ENCODE measurements at regions not wholly inside any gene's neighbourhood (a gene's known extent, or its start where the extent isn't known, plus 50 kb on each side); places are given as distances from the start of the nearest gene placed in this dataset.

GRCh38 chr6:105990151-105990550 is 96.0 kb upstream of the PRDM1 start:
- Histone ChIP-seq H3K9me3 (replicated peaks; ENCODE audit: control insufficient read depth, insufficient read depth, low read length) (no peaks in the 10 kb centered on the region), H3K9me1 (replicated peaks; ENCODE audit: control insufficient read depth, extremely low read depth, insufficient read depth, low read length) (no peaks in the 10 kb centered on the region), H3K36me3 (ENCODE audit: control insufficient read depth in 2 of 2, extremely low read depth in 1 of 2, insufficient read depth in 2 of 2, low read length in 2 of 2) (no peaks in the 10 kb centered on the region), H3K4me1 (ENCODE audit: control insufficient read depth, extremely low read depth, insufficient read depth, low read length) (peaks cover 22% of the 10 kb centered on the region), H3K4me2 (ENCODE audit: insufficient read depth, low read length) (no peak overlapping the region), H3K27me3 (ENCODE audit: control insufficient read depth in 2 of 2, insufficient read depth in 2 of 2, low read length in 2 of 2) (peaks cover 81 to 93% of the 10 kb centered on the region in 2 experiments), H3K79me2 (ENCODE audit: control insufficient read depth, insufficient read depth, low read length) (no peaks in the 10 kb centered on the region), H3K4me3 (replicated peaks in 1 of 3; ENCODE audit: insufficient read depth in 1 of 3, low read depth in 1 of 3, low read length in 3 of 3) (no peak overlapping the region), H3K27ac (ENCODE audit: insufficient read depth, low read depth, low read length) (no peak overlapping the region), H2AFZ (ENCODE audit: low read depth, low read length) (no peak overlapping the region), H4K20me1 (replicated peaks; ENCODE audit: control insufficient read depth, extremely low read depth, insufficient read depth, low read length) (no peaks in the 10 kb centered on the region), H3K9ac (replicated peaks; ENCODE audit: extremely low read depth, insufficient read depth, low read length) (no peak overlapping the region)
- ChIA-PET POLR2A (no interaction called here), CTCF (no interaction called here)
- intact Hi-C loops (cut with micrococcal nuclease), result loop anchor here (5.0 to 10.0 kb wide), 3 partner anchors 205 to 522 kb away; no protein-coding TSS in a partner anchor
- FAIRE-seq, result no peak
- no peak for TF ChIP-seq FOS (IDR thresholded peaks at IDR 0.05; ENCODE audit: borderline replicate concordance, insufficient read depth, low read length)
- no peak for TF ChIP-seq GATA2 (IDR thresholded peaks at IDR 0.05; ENCODE audit: insufficient read depth, insufficient read length, low read depth, low read length)
- TF ChIP-seq, protein P1, sequence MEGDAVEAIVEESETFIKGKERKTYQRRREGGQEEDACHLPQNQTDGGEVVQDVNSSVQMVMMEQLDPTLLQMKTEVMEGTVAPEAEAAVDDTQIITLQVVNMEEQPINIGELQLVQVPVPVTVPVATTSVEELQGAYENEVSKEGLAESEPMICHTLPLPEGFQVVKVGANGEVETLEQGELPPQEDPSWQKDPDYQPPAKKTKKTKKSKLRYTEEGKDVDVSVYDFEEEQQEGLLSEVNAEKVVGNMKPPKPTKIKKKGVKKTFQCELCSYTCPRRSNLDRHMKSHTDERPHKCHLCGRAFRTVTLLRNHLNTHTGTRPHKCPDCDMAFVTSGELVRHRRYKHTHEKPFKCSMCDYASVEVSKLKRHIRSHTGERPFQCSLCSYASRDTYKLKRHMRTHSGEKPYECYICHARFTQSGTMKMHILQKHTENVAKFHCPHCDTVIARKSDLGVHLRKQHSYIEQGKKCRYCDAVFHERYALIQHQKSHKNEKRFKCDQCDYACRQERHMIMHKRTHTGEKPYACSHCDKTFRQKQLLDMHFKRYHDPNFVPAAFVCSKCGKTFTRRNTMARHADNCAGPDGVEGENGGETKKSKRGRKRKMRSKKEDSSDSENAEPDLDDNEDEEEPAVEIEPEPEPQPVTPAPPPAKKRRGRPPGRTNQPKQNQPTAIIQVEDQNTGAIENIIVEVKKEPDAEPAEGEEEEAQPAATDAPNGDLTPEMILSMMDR (IDR thresholded peaks at IDR 0.05; ENCODE audit: extremely low read depth in 1 of 2, insufficient read depth in 1 of 2, low read depth in 1 of 2, low read length in 2 of 2), result no peak
- TF ChIP-seq EZH2 (IDR thresholded peaks at IDR 0.05; ENCODE audit: borderline replicate concordance, low read depth, low read length, severe bottlenecking), result no peak
- TF ChIP-seq JUN (IDR thresholded peaks at IDR 0.05; ENCODE audit: borderline replicate concordance, insufficient read depth, insufficient read length, low read depth), result no peak
- no peak for TF ChIP-seq POLR2A (IDR thresholded peaks at IDR 0.05; ENCODE audit: low read depth, low read length)
- no peak for TF ChIP-seq MAX (IDR thresholded peaks at IDR 0.05; ENCODE audit: insufficient read depth, insufficient read length)
- no peak for TF ChIP-seq POLR2AphosphoS5 (IDR thresholded peaks at IDR 0.05; ENCODE audit: insufficient read depth, low read depth, low read length)
- no peak for TF ChIP-seq MYC (IDR thresholded peaks at IDR 0.05; ENCODE audit: low read depth, low read length)
- dilution Hi-C loops (cut with MboI; ENCODE audit: extremely low pct_ligation_motif_present, low sequenced_read_pairs), result no loop called here
- no TSS peak for BruUV-seq (replicated peaks)
- no peak for DNase-seq (ENCODE audit: low read depth, low spot score)
